Tibial nerve (tissue), 4 donors: ENCODE measurements at regions not wholly inside any gene's neighbourhood (a gene's known extent, or its start where the extent isn't known, plus 50 kb on each side); places are given as distances from the start of the nearest gene placed in this dataset.

ENCODE experiments used
- EP300 ChIP-seq, 2 donors: sonication (generic); formaldehyde crosslinking; IDR thresholded peaks; one replicate each; pipeline ENCODE4 v1.6.1; 2017; ENCODE audit warnings: antibody characterized with exemption in 2 of 2, mild to moderate bottlenecking in 1 of 2
- POLR2A ChIP-seq, 2 donors: fragments of 450-650 bp; IDR thresholded peaks; one replicate each; pipeline ENCODE4 v1.6.1; 2017; ENCODE audit warnings: antibody characterized with exemption in 2 of 2, mild to moderate bottlenecking in 2 of 2, moderate library complexity in 2 of 2
- TF ChIP-seq, protein P1 (sequence below), 5 experiments: fragments of 200-600 bp in 3 of 5; fragments of 450-650 bp in 2 of 5; sonication (generic) in 3 of 5; IDR thresholded peaks; one replicate each; pipeline ENCODE4 v1.5.1; 2016 to 2019; ENCODE audit warnings: antibody characterized with exemption in 5 of 5, mild to moderate bottlenecking in 3 of 5, moderate library complexity in 2 of 5

DNA sequence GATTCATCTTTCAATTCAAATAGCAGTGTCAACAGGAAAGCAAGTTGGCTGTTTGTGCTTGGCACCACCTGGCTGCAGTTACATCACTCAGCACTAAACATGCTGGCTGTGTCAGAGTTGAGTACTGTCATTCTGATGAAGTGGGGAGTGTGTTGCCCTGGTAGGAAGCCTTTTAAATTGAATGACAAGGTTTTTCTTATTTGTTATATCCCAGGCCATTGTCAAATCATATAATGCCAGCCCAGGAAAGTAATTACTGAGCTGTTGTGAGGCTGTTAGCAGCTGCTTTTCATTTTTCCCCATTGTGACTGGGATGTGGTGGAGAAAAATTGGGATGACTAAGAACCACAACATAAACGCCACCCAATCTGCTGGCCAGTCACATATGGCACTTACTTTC, 106.5 kb upstream of the PRKD1 start:
- TF ChIP-seq POLR2A (IDR thresholded peaks at IDR 0.05) (no peak), EP300 (IDR thresholded peaks at IDR 0.05) (no peak)
- TF ChIP-seq, protein P1, sequence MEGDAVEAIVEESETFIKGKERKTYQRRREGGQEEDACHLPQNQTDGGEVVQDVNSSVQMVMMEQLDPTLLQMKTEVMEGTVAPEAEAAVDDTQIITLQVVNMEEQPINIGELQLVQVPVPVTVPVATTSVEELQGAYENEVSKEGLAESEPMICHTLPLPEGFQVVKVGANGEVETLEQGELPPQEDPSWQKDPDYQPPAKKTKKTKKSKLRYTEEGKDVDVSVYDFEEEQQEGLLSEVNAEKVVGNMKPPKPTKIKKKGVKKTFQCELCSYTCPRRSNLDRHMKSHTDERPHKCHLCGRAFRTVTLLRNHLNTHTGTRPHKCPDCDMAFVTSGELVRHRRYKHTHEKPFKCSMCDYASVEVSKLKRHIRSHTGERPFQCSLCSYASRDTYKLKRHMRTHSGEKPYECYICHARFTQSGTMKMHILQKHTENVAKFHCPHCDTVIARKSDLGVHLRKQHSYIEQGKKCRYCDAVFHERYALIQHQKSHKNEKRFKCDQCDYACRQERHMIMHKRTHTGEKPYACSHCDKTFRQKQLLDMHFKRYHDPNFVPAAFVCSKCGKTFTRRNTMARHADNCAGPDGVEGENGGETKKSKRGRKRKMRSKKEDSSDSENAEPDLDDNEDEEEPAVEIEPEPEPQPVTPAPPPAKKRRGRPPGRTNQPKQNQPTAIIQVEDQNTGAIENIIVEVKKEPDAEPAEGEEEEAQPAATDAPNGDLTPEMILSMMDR (IDR thresholded peaks at IDR 0.05): no peak
